ENCODE measurements at regions not wholly inside any gene's neighbourhood (a gene's known extent, or its start where the extent isn't known, plus 50 kb on each side); places are given as distances from the start of the nearest gene placed in this dataset.

GRCh38 chr11:50164050-50164449, 131.4 kb downstream of the OR4C45 start:
- no peak for TF ChIP-seq CTCF (IDR thresholded peaks at IDR 0.05; ENCODE audit: borderline replicate concordance, extremely low read depth, low read length, poor library complexity, severe bottlenecking)
- TF ChIP-seq EZH2 (IDR thresholded peaks at IDR 0.05; ENCODE audit: borderline replicate concordance, low read depth, low read length, severe bottlenecking) = no peak

All from DND-41 (cell line).